HL-60 (cell line): ENCODE measurements at regions not wholly inside any gene's neighbourhood (a gene's known extent, or its start where the extent isn't known, plus 50 kb on each side); places are given as distances from the start of the nearest gene placed in this dataset.

ENCODE experiments used
- DNase-seq, 2 experiments: peaks; one replicate each; pipeline ENCODE4 v3.0.0-alpha.2; 2010 to 2020; ENCODE audit warnings: low read depth in 1 of 2, low spot score in 1 of 2
- H3K27ac ChIP-seq: fragments of 250-450 bp; sonication (Bioruptor Pico); replicated peaks from 2 replicates; pipeline ENCODE4 v1.5.1; 2020; ENCODE audit warnings: mild to moderate bottlenecking, moderate library complexity
- H3K27me3 ChIP-seq: fragments of 250-450 bp; sonication (Bioruptor Pico); 2 replicates; pipeline ENCODE4 v1.5.1; 2021; ENCODE audit warnings: mild to moderate bottlenecking, moderate library complexity; ENCODE audit not compliant: insufficient read depth, poor library complexity, severe bottlenecking
- H3K4me3 ChIP-seq: replicated peaks from 2 replicates; pipeline ENCODE4 v1.5.1; 2011; ENCODE audit warnings: mild to moderate bottlenecking, control low read depth, low read length; ENCODE audit not compliant: insufficient read depth
- CTCF ChIP-seq: IDR thresholded peaks from one replicate; pipeline ENCODE4 v1.5.1; 2011; ENCODE audit warnings: low read length, control low read depth, inconsistent platforms; ENCODE audit not compliant: insufficient read depth
- GABPA ChIP-seq: IDR thresholded peaks from 2 replicates; pipeline ENCODE4 v1.6.1; 2012; ENCODE audit warnings: low read depth
- POLR2AphosphoS5 ChIP-seq: IDR thresholded peaks from 2 replicates; pipeline ENCODE4 v1.6.1; 2012; ENCODE audit warnings: low read depth
- REST ChIP-seq: IDR thresholded peaks from 2 replicates; pipeline ENCODE4 v1.6.1; 2012; ENCODE audit warnings: low read depth; ENCODE audit not compliant: insufficient replicate concordance
- SPI1 ChIP-seq: IDR thresholded peaks from 2 replicates; pipeline ENCODE4 v1.6.1; 2012; ENCODE audit warnings: low read depth, mild to moderate bottlenecking, borderline replicate concordance

DNA sequence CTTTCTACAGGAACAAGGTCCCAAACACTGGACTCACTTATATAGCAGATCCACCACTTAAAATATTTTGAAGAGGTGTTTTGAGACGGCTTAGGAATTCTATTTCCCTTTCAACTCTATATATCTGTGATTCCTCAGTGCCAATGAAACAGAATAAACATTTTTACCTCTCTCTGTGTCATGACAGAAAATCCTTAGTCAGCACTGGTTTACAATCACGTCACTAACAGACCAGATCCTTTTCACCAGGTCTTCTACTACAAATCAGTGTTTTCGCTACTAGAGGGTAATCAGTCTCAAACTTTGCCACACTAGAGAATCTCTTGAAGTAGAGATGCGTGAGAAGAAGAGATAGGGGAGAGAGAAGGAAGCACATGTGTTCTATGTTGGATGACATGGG lies 325.6 kb downstream of the SS18 start:
- Histone ChIP-seq H3K4me3 (no peak overlapping the region), H3K27ac (no peak overlapping the region), H3K27me3 (no peaks in the 10 kb centered on the region)
- TF ChIP-seq CTCF = no peak
- no peak for TF ChIP-seq POLR2AphosphoS5
- TF ChIP-seq SPI1 = no peak
- TF ChIP-seq GABPA = no peak
- TF ChIP-seq REST = no peak
- DNase-seq = no peak

DNA sequence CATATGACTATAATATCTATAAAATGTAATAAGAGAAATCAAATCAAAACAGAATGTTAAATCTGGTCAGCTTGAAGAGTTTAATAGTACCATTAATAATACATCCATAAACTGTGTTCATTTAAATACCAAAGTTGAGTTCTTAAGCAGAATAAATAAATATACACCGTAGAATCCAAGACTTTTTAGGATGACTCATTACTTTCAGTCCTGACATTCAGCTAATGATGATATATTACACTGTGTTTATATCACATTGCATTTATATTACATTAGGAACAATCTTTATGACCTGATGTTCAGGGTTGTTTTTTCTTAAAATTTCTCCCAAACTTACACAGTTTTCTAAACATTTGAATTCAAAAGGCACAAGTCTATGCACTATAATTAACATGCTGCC lies 331.3 kb downstream of the SS18 start:
- Histone ChIP-seq H3K4me3 (no peak overlapping the region), H3K27me3 (no peaks in the 10 kb centered on the region), H3K27ac (no peak overlapping the region)
- DNase-seq = no peak
- TF ChIP-seq REST (no peak), GABPA (no peak), SPI1 (no peak), CTCF (no peak), POLR2AphosphoS5 (no peak)

GRCh38 chr18:25743646-25744151 lies 346.7 kb downstream of the SS18 start:
- Histone ChIP-seq H3K27ac (no peak overlapping the region), H3K27me3 (peaks cover 4% of the 10 kb centered on the region), H3K4me3 (no peak overlapping the region)
- DNase-seq = no peak
- TF ChIP-seq CTCF (no peak), REST (no peak), SPI1 (no peak), GABPA (no peak), POLR2AphosphoS5 (no peak)
